Neural crest cell (in vitro differentiated cells): ENCODE measurements at regions not wholly inside any gene's neighbourhood (a gene's known extent, or its start where the extent isn't known, plus 50 kb on each side); places are given as distances from the start of the nearest gene placed in this dataset.

Source experiments
- DNase-seq: peaks from one replicate; pipeline ENCODE4 v3.0.0; 2021; ENCODE audit warnings: low read depth, mixed read lengths, low spot score
- H3K27ac Mint-ChIP-seq: one replicate; pipeline ENCODE4 v1.8.0; 2021; ENCODE audit warnings: mild to moderate bottlenecking, mixed read lengths; ENCODE audit not compliant: unreplicated experiment
- H3K27me3 Mint-ChIP-seq: 2 replicates; pipeline ENCODE4 v1.8.0; 2021; ENCODE audit warnings: low read depth, mild to moderate bottlenecking, mixed read lengths
- H3K36me3 Mint-ChIP-seq: 2 replicates; pipeline ENCODE4 v1.8.0; 2021; ENCODE audit warnings: low read depth, mild to moderate bottlenecking, mixed read lengths
- H3K4me1 Mint-ChIP-seq: 2 replicates; pipeline ENCODE4 v1.8.0; 2021; ENCODE audit warnings: mixed read lengths
- H3K4me3 Mint-ChIP-seq: one replicate; pipeline ENCODE4 v1.8.0; 2021; ENCODE audit warnings: mild to moderate bottlenecking, mixed read lengths
- H3K9me3 Mint-ChIP-seq: 2 replicates; pipeline ENCODE4 v1.8.0; 2021; ENCODE audit warnings: mixed read lengths
- TF ChIP-seq, protein P1 (sequence below): fragments of 200-600 bp; sonication (generic); conservative IDR thresholded peaks from 2 replicates; pipeline ENCODE4 v1.5.0; 2021; ENCODE audit warnings: antibody characterized with exemption, mild to moderate bottlenecking

DNA sequence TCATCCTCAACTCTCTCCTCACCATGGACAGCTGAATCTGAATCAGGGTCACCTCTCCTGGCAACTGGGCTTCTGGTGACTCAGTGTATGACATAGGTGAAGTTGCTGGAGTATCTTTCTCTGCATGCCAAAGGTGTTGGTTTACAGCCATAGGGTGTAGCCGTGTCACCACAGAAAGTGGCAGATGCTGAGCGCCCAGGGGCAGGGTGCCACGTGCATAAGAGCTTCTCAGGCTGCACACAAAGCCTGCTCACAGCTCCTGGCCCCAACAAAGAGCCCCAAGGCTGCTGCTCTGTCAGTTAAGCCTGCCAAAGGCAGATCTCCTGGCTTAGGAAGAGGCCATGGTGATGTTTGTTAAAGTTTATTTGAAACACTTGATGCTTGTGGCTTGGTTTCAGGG is 297.7 kb upstream of the WWC1 start:
- Mint-ChIP-seq H3K27me3 (no peaks in the 10 kb centered on the region), H3K36me3 (peaks cover 7% of the 10 kb centered on the region), H3K27ac (no peak overlapping the region), H3K9me3 (peaks cover 3% of the 10 kb centered on the region), H3K4me1 (no peaks in the 10 kb centered on the region), H3K4me3 (no peak overlapping the region)
- TF ChIP-seq, protein P1, sequence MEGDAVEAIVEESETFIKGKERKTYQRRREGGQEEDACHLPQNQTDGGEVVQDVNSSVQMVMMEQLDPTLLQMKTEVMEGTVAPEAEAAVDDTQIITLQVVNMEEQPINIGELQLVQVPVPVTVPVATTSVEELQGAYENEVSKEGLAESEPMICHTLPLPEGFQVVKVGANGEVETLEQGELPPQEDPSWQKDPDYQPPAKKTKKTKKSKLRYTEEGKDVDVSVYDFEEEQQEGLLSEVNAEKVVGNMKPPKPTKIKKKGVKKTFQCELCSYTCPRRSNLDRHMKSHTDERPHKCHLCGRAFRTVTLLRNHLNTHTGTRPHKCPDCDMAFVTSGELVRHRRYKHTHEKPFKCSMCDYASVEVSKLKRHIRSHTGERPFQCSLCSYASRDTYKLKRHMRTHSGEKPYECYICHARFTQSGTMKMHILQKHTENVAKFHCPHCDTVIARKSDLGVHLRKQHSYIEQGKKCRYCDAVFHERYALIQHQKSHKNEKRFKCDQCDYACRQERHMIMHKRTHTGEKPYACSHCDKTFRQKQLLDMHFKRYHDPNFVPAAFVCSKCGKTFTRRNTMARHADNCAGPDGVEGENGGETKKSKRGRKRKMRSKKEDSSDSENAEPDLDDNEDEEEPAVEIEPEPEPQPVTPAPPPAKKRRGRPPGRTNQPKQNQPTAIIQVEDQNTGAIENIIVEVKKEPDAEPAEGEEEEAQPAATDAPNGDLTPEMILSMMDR, result no peak
- DNase-seq, result no peak

DNA sequence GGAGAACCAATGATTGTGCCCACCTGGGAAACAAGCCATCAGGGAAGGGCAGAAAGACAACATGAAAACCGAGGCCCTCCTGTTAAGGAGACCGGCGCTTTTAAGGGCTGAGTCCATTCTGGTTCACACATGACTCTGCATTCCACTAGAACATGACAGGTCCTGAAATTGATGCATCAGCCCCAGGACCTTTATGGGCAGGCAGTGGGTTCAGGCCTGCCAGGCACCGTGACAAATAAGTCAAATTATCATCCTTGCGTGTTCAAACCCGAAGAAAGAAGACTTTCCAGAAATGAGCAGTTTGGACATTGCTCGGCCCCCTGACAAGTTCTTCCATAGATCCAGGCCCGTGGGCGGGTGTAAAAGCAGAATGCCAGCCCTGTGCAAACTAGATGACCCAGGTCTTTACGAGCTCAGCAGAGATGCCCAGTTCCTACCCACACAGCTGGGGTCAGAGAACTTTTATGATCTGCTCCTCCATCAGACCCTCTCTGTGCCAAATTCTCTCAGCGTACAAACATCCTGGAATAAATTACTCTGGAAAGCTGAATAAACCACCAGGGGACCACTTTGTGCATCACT is 295.5 kb upstream of the WWC1 start:
- H3K27ac Mint-ChIP-seq, result no peak overlapping the region
- DNase-seq, result no peak
- TF ChIP-seq, protein P1, result no peak
- H3K4me1 Mint-ChIP-seq, result peaks cover under 1% of the 10 kb centered on the region
- H3K4me3 Mint-ChIP-seq, result no peak overlapping the region
- H3K9me3 Mint-ChIP-seq, result peaks cover 3% of the 10 kb centered on the region
- peaks cover 7% of the 10 kb centered on the region for H3K36me3 Mint-ChIP-seq
- no peaks in the 10 kb centered on the region for H3K27me3 Mint-ChIP-seq

DNA sequence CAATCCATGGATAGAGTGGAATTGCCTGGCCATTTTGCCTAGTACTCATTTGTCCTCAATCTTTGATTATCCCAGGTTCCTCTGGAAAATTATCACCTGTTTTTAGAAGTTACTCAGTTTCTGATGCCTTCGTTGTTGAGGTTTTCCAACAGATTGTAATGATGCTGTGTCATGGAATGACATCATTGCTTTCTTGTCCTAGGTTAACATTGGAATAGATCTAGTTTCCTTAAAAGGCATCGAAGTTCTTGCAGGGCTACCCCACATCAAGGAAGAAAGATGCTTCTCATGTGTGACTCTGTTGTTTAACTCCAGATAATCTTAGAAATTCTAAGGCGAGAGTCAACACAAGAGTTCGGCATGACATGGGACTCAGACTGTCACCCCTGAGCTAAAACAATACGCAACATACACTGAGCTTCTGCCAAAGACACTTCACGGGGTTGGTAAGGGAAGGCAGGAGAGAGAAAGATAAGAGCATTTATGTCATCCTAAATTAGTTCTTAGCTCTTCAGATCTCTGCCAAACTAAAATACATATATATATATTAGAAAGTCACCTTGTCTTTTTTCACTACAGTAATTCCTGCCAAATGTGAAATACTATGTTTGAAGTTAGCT is 293.2 kb upstream of the WWC1 start:
- H3K27me3 Mint-ChIP-seq, result no peaks in the 10 kb centered on the region
- DNase-seq, result no peak
- peaks cover 8% of the 10 kb centered on the region for H3K4me1 Mint-ChIP-seq

DNA sequence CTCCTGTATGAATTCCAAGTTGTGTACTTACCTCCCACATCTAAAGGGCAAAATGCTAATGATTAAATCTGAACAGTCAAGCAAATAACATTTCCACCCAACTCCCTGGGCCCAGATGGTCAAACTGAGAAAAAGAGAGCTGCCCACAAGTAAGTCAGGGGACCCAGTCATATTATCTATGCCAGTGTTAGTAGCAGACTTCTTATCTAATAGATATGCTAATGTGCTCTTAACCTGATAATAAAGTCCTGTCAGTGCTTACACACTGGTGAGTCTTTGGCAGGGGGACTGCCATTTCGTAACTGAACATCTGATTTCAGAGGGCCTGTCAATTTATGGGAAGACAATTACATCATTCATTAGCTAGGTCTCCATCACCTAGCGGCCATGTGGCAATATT is 292.3 kb upstream of the WWC1 start:
- H3K27me3 Mint-ChIP-seq, result no peaks in the 10 kb centered on the region
- H3K4me3 Mint-ChIP-seq, result no peak overlapping the region
- H3K36me3 Mint-ChIP-seq, result no peaks in the 10 kb centered on the region
- TF ChIP-seq, protein P1, result no peak
- no peaks in the 10 kb centered on the region for H3K9me3 Mint-ChIP-seq
- no peak overlapping the region for H3K27ac Mint-ChIP-seq
- no peak for DNase-seq
- peaks cover 8% of the 10 kb centered on the region for H3K4me1 Mint-ChIP-seq

More for the DNA sequence above, 293.2 kb upstream of the WWC1 start:
- TF ChIP-seq, protein P1, result no peak
- Mint-ChIP-seq H3K36me3 (no peaks in the 10 kb centered on the region), H3K27ac (no peak overlapping the region), H3K4me3 (no peak overlapping the region), H3K9me3 (no peaks in the 10 kb centered on the region)

DNA sequence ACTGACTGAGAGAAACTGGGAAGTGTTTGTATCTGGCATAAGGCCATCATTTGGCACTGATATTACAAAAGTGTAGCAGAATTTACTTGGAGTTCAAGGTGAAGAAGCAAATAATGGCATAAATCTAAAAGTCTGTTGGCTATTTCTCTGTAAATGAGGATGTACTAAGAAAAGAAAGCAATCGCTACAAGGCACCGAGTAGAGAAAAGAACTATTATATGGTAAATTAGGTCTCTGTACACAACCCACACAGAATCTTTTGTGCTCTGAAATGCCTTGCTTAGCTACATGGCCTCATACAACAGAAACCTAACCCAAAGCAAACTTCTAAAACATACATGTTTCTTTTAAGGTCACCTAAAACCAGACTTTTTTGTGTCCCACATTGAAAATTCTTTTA is 290.1 kb upstream of the WWC1 start:
- peaks cover 8% of the 10 kb centered on the region for H3K4me1 Mint-ChIP-seq
- no peak overlapping the region for H3K4me3 Mint-ChIP-seq
- no peak overlapping the region for H3K27ac Mint-ChIP-seq
- TF ChIP-seq, protein P1, result no peak
- no peaks in the 10 kb centered on the region for H3K27me3 Mint-ChIP-seq
- DNase-seq, result no peak
- no peaks in the 10 kb centered on the region for H3K9me3 Mint-ChIP-seq
- H3K36me3 Mint-ChIP-seq, result no peaks in the 10 kb centered on the region
